ENCODE measurements at regions not wholly inside any gene's neighbourhood (a gene's known extent, or its start where the extent isn't known, plus 50 kb on each side); places are given as distances from the start of the nearest gene placed in this dataset.

GRCh38 chr6:120214088-120214499 is 864.5 kb upstream of the MAN1A1 start:
- H3K27ac Mint-ChIP-seq (ENCODE audit: unreplicated experiment) = no peak overlapping the region
- H3K27me3 Mint-ChIP-seq (ENCODE audit: low read depth) = peaks cover 3% of the 10 kb centered on the region
- H3K36me3 Mint-ChIP-seq (ENCODE audit: low read depth) = no peaks in the 10 kb centered on the region
- H3K9me3 Mint-ChIP-seq (ENCODE audit: low read depth) = no peaks in the 10 kb centered on the region
- no peak for TF ChIP-seq CTCF (IDR thresholded peaks at IDR 0.05)
- H3K4me1 Mint-ChIP-seq (ENCODE audit: low read depth) = no peaks in the 10 kb centered on the region
- DNase-seq (ENCODE audit: low spot score) = no peak
- no peak overlapping the region for H3K4me3 Mint-ChIP-seq (ENCODE audit: unreplicated experiment)

GRCh38 chr6:120211955-120212792 is 862.6 kb upstream of the MAN1A1 start:
- Mint-ChIP-seq H3K27ac (ENCODE audit: unreplicated experiment) (no peak overlapping the region), H3K4me1 (ENCODE audit: low read depth) (no peaks in the 10 kb centered on the region), H3K4me3 (ENCODE audit: unreplicated experiment) (no peak overlapping the region), H3K36me3 (ENCODE audit: low read depth) (no peaks in the 10 kb centered on the region), H3K27me3 (ENCODE audit: low read depth) (no peaks in the 10 kb centered on the region), H3K9me3 (ENCODE audit: low read depth) (no peaks in the 10 kb centered on the region)
- no peak for DNase-seq (ENCODE audit: low spot score)
- TF ChIP-seq CTCF (IDR thresholded peaks at IDR 0.05) = no peak

GRCh38 chr6:120202878-120203277 is 853.3 kb upstream of the MAN1A1 start:
- no peak for TF ChIP-seq CTCF (IDR thresholded peaks at IDR 0.05)
- Mint-ChIP-seq H3K4me1 (ENCODE audit: low read depth) (no peaks in the 10 kb centered on the region), H3K27me3 (ENCODE audit: low read depth) (peaks cover 2% of the 10 kb centered on the region), H3K27ac (ENCODE audit: unreplicated experiment) (no peak overlapping the region), H3K36me3 (ENCODE audit: low read depth) (no peaks in the 10 kb centered on the region), H3K9me3 (ENCODE audit: low read depth) (no peaks in the 10 kb centered on the region), H3K4me3 (ENCODE audit: unreplicated experiment) (no peak overlapping the region)
- DNase-seq (ENCODE audit: low spot score) = no peak

- DNase-seq (ENCODE audit: low spot score) = no peak
- no peak overlapping the region for H3K4me3 Mint-ChIP-seq (ENCODE audit: unreplicated experiment)
- H3K27me3 Mint-ChIP-seq (ENCODE audit: low read depth) = peaks cover 2% of the 10 kb centered on the region
- no peaks in the 10 kb centered on the region for H3K36me3 Mint-ChIP-seq (ENCODE audit: low read depth)
- no peaks in the 10 kb centered on the region for H3K9me3 Mint-ChIP-seq (ENCODE audit: low read depth)
- H3K4me1 Mint-ChIP-seq (ENCODE audit: low read depth) = no peaks in the 10 kb centered on the region
- no peak overlapping the region for H3K27ac Mint-ChIP-seq (ENCODE audit: unreplicated experiment)
- TF ChIP-seq CTCF (IDR thresholded peaks at IDR 0.05) = no peak
Measured at GRCh38 chr6:120200853-120201252, 851.3 kb upstream of the MAN1A1 start.

GRCh38 chr6:120198033-120198432 is 848.5 kb upstream of the MAN1A1 start:
- Mint-ChIP-seq H3K36me3 (ENCODE audit: low read depth) (no peaks in the 10 kb centered on the region), H3K9me3 (ENCODE audit: low read depth) (no peaks in the 10 kb centered on the region), H3K27me3 (ENCODE audit: low read depth) (peaks cover 3% of the 10 kb centered on the region), H3K4me3 (ENCODE audit: unreplicated experiment) (no peak overlapping the region), H3K27ac (ENCODE audit: unreplicated experiment) (no peak overlapping the region), H3K4me1 (ENCODE audit: low read depth) (no peaks in the 10 kb centered on the region)
- no peak for DNase-seq (ENCODE audit: low spot score)
- TF ChIP-seq CTCF (IDR thresholded peaks at IDR 0.05) = no peak

Measured in chondrocyte (in vitro differentiated cells).